NCI-H2029 treated with DMSO at 0.1 percent for 48 hours (cell line): ENCODE measurements at regions not wholly inside any gene's neighbourhood (a gene's known extent, or its start where the extent isn't known, plus 50 kb on each side); places are given as distances from the start of the nearest gene placed in this dataset.

Experiments used
- DNase-seq: peaks from one replicate; lab custom pipeline; 2025; lab: John Stamatoyannopoulos, UW

DNA sequence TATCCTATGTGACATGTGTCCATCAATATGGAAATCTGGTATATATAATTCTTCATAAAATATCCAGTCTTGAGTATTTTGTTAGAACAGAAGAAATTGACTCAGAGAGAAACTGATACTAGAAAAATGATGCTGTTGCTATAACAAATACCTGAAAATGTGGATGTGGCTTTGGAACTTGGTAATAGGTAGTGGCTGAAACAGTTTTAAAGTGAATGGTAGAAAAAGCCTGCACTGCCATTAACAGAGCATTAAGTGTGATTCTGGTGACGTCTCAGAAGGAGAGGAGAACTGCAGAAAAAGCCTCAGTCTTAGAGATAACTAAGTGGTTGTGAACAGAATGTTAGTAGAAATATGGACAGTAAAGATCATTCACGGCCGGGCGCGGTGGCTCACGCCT is 634.9 kb upstream of the ZNF608 start:
- DNase-seq: no peak

DNA sequence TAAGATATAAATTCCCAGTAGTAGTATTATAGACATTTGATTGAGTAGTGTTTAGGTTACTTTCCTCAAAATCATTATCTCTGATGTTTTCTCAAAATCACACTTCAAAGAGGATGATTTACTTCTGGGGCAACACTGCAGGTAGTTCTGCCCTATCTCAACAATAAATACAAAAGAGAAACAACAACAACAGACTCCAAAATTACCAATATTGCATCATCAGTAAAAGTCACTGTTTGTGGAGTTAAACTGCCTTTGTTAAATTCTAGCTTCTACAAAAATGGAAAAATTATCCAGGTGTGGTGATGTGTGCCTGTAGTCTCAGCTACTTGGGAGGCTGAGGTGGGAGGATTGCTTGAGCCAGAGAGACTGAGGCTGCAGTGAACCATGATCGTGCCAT is 637.6 kb upstream of the ZNF608 start:
- no peak for DNase-seq

DNA sequence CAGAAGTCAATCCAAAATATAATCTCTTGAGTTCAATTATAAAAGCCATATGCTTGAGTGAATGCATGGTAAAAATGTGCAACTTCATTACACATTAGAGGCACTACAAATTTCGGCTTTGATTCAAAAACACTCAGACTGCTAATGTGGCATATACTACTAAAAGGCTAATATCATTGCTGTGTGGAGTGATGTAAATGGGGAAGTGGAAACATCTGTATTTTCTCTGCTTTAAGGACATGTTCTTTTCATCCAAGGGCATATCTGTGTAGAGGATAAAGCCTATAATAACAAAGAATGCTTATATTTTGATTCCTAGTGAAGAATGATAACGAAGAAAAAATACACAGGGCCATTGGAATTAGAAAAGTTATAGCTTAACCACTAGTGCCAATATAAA is 643.9 kb upstream of the ZNF608 start:
- DNase-seq: no peak

DNA sequence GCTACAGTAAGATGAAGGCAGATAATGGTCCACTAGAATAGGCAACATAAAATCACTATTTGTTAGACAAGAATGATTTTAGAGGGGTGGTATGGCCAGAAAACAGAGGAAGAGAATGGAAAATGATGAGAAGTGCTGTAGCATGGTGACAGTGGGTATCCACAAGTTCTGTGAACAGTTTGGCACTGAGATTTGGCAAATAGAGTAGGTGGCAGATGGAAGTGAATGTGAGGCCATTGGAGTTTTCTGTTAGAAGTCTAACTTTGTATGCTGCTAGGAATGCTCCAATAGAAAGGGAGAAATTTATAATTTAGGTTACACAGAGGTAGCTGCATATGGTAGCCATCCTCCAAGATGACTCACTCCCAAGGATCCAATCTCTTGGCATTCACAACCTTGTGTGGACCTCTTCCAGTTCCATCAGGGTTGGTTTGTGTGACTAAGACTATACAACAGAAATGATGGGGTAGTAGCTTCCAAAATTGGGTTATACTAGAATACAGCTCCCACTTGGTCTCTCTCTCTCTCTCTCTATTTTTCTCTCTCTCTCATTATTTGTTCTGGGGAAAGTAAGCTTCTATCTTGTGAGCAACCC is 646.9 kb upstream of the ZNF608 start:
- DNase-seq: no peak

GRCh38 chr5:125394661-125395280 is 648.3 kb upstream of the ZNF608 start:
- no peak for DNase-seq

DNA sequence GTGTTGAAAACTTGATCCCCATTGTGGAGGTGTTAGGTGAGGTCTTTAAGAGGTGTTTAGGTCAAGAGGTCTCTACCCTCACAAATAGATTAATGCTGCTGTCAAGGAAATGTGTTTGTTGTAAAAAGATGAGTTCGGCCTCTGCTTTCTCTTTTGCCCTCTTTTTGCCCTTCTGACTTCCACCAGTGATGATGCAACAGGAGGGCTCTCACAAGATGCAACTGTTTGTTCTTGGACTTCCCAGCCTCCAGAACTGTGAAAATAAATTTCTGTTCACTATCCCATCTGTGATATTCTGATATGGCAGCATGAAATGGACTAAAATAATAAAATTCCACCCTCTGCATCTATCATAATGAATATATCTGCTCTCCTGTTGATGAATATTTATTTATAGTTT is 650.0 kb upstream of the ZNF608 start:
- DNase-seq: no peak

DNA sequence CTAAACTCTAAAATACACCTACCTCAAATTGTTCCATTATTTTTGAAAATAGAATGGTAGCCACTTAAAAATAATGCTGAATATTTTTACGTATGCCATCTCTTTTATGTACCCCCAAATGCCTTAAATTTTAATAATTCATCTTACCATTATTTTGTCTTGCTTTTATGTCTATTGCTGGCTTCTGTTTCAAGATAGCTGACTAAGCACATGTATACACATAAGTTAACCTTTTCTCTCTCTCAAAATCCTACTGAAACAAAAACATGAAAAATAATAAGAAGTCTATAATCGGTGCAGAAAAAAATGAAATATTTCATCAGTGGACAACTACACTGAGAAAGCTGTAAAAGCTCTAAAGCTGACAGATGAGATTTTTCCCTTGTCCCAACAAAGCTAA is 652.0 kb upstream of the ZNF608 start:
- DNase-seq: no peak

GRCh38 chr5:125399885-125400284 is 653.4 kb upstream of the ZNF608 start:
- DNase-seq: no peak

DNA sequence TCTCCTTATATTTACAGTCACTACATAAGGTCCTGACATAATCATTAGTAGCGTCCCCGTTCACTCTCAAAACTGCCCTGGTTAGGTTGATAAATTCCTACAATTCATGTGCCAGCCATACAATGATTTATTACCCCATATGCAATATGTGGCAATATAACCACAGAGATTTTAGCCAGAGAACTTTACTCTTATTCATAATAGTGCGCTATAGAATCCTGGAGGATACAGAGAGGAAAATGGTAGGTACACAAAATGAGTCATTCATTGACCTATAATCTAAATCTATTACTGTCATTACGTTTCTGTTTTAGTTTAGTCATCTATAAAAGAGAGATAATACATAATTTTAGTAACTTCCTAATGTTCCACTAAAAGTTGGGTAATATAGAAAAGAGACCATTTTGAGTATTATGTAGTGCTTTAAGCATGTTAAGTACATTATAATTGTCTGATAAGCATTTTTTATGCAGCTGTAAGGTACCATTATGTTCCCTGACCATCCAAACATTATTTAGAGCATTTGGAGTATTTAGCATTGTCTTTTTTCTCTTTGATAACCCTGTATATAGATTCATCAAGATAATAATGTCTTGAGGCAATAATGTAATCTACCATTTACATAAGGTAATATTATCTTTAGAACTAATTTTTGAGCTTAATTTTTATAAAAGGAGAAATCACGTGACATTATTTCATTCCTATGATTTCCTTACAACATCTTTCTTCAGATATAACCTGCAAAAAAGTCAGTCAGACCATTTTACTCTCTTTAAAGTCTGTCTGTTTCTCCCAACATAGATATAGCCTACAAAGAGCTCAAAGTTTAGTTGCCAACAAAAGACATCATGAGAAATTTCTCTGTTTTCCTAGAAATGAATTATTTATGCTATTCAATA is 655.5 kb upstream of the ZNF608 start:
- no peak for DNase-seq

DNA sequence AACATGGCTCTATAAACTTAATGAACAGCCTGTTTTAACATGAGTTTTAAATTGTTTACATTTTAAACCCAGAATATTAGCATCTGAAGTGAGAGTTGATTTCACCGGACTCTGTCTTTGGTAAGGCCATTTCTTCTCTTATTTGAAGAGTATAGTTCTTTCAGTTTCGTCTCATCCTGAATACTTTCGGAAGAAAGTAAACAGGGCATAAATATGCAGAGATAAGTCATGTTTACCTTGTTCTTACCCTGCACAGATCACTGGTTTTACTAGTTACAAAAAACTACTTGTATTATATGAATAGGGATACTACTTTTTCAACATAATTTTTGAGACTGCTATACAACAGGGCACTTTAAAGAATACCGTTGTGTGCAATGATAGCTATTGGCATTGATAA is 656.3 kb upstream of the ZNF608 start:
- no peak for DNase-seq

DNA sequence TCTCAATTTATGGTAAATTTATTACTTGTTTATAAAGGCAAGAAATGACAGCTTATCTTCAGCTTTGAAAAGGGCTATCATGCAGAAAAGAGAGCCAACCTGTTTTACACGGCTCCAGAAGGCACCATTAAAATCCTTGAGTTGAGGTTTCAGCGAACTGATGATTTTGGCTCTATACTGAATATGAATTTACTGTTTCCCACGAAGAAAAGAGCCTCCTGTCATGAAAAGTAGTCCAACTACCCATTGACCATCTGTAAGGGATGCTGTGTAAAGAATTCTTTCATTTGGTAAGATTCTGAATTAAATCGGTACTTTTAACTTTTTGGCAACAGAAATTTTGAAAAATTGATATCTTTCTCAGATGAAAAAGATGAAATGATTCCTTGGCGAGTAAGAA is 657.6 kb upstream of the ZNF608 start:
- no peak for DNase-seq

DNA sequence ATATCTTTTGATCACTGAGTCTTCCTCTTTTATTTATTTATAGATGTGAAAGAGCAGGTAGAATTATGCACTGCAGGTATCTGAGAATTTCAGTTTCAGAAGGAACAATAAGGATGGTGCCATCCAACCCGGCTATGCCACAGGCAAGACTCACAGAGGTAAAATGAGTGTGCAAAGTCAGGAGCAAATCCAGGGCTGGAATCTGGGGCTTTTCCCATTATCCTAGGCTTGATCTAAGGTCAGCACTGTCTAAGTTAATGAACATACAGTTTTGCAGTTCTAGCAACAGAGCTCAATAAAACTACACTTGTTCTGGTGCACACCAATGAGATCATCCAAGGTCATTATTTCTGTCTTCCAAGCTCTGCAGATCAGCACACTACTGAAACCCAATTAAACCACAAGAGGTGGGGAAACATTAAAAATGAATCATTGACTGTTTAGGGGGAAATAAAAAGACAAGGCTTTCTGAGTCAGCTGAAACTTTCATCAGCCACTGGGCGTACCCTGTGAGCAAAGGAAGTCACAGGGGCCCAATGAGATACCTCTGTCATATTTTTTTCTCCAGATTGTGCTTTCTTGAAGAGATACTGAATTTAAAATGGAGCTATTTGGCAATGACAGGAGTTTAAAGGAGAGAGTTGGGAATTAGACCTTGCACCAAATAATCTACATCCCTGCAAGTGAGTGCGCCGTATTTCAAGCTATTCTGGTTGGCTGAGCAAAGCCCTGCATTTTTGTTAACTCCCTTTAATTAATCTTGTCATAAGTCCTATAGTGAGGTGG is 662.2 kb upstream of the ZNF608 start:
- peak; percentile 54 for DNase-seq

DNA sequence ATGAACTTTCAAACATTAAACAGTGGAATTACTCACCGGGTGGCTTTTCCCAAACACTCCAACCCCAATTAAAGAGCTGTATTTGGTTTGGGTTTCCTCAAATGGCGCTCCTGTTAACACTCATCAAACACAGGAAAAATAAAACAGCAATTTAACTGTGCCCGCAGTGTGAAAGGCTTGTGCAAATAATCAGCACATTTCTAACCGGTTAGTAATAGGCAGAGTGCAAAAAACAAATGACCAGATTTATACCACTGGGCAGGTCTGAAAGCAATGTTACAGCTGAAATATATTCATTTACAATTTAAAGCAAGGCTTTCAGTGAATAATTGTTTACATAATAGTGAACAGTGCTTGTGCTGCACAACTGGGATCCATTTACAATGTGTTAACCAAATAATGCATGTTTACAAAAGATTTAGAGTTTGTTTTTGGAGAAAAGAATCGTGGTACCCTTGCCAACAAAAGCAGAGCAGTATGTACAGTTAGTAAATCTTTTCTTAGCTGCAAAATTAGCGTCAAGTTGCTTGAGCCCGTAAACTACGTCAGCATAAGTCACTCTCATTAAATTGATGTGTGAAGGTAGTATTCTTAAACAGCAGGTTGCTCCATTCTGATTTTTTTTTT is 662.9 kb upstream of the ZNF608 start:
- peak; percentile 88 for DNase-seq

- peak; percentile 88 for DNase-seq
Measured at GRCh38 chr5:125409861-125410536, 663.6 kb upstream of the ZNF608 start.

DNA sequence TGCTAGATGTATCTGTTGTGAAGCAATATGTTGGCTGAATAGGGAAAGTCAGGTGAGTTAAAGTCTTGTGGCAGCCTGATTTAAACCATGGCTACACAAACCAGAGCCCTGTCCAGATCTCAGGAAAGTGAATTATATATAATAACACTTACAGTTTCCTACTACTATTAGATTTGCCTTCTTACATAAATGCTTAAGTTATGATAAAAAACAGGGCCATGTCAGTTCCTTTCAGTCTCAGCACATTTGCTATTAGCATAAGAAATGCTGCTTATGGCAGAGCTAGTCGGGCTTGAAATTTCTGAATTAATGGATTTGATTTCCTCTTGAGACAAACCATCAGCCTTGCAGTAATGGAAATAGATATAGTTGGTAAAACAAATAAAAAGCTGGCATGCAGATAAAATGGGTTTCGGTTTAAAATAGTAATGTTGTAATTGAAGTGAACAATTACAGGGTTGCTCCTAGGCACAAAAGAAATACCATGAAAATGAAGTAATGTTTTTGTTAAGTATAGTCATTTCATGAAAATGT is 664.2 kb upstream of the ZNF608 start:
- DNase-seq: peak; percentile 87

DNA sequence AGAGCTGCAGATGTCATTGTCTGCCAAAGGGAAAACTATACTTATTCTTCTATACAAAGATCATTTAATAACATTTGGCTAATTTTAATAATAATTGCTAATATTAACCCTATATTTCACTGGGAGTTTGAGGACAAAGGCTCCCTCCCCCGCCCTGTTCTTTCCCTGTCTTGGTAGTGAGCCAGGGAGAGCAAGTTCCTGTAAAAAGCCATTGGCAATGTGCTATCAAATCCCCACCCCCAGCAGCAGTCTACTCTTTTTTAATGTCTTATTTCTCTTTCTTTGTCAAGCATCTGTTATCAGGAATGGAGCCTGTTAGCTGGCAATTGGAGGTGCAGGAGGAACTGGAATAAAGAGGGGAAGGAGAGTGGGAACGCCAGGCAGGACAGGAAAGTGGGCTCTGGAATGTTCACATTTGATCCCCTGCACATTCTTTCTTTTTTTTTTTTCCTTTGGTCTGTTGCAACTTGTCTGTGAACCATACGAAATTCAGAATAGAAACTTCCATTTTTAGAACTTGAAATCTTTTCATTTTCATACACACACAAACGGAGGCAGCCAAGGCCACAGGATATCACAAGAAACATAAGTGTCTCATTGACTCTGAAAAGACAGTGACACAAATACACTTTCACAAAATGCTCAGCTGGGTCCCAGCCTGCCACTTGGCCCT is 664.8 kb upstream of the ZNF608 start:
- no peak for DNase-seq

DNA sequence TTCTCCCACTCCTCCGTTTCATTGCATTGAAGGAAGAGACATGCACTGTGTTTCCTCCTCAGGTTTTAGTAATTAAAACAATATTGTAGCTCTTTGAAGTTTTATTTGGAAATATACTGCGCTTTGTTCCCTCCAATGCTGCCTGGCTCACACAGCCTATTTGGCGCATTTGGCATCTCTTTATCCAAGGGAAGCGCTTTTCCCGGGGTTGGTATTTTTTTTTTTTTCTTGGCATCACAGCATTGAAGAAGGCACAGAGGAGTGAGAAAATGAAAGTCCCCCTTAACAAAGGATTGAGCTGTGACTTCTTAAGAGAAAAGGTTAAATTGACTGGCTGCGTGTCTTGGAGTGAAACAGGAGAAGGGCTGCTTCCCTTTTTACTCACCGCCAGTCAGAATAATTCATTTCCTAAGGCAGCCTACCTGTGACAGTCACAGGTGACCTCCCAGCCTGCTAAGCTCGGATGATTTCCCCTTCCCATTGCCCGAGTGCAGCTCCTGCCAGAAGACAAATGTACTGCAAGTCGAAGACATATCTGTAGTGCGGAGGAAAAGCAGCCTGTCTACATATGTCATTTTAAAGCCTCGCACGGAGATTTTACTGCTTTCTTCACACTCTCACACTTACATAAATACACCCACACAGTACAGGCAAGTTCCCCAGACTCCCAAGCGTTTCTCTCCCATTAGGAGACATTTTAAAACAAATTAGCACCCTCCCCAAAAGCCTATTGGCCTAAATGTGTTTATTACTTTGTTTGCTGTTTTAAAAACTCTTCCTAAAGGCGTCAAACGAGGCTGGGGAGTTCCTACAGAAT is 665.5 kb upstream of the ZNF608 start:
- no peak for DNase-seq

DNA sequence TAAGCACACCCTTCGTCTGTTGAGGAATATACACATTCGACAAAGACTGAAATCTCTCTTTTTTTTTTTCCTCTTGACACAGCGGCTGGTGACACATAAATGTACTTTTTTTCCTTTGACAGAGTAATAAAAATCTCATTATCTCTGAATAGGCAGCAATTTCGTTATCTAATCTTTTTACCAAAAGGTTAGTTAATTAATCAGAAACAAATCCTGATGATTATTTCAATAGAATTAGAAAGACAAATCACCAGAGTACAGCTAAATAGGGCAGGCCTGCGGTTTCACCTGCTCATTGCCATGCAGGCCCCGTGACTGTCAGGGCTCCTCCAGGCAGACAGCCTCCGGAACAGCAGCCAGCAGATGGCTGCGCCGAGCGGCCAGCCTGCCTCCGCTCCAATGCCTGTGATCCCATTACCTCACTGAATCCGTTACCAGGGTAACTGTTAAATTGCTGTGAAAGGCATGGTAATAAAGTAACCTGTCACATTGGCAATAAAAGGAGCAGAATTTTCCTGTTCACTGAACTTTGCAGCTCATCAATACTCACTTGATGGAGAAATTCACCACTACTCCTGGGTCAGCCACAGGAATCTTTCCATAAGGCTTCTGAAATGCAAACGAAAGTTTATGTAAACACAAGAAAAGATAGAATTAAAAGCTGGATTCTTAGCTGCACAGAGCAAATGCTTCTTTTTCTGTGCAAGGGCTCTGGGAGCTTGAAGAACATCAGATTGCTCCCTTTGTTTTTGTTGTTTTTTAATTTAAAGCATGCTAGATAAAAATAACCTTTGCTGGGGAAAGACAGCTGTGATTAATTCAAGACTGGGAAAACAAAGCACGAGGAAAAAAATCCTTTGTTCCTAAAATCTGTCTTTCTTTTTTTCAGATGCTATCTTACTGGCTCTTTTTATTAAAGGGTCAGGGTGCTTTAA is 666.4 kb upstream of the ZNF608 start:
- DNase-seq: peak; percentile 29
